NCI-H146 treated with DMSO at 0.1 percent for 48 hours (cell line): ENCODE measurements at regions not wholly inside any gene's neighbourhood (a gene's known extent, or its start where the extent isn't known, plus 50 kb on each side); places are given as distances from the start of the nearest gene placed in this dataset.
"Not testable (repeated sequence)": the region's sequence is repeated elsewhere in the genome, so short reads cannot be mapped to it uniquely, and the experiment has no call there.

Source experiments
- DNase-seq: peaks from one replicate; lab custom pipeline; 2025; ENCODE audit not compliant: unreplicated experiment; lab: John Stamatoyannopoulos, UW

- DNase-seq, result no peak
Measured at GRCh38 chr6:96743496-96743895, 93.8 kb downstream of the GPR63 start.

- no peak for DNase-seq
Measured at GRCh38 chr6:96742702-96743101, 94.6 kb downstream of the GPR63 start.

- peak; percentile 3 for DNase-seq
Measured at GRCh38 chr6:96735332-96735731, 101.9 kb downstream of the GPR63 start.

GRCh38 chr6:96727144-96727543, 110.1 kb downstream of the GPR63 start:
- no peak for DNase-seq

GRCh38 chr6:96725296-96725695, 112.0 kb downstream of the GPR63 start:
- no peak for DNase-seq

- no peak for DNase-seq
Measured at GRCh38 chr6:96724641-96725040, 112.6 kb downstream of the GPR63 start.

GRCh38 chr6:96723362-96723761, 113.9 kb downstream of the GPR63 start:
- DNase-seq, result no peak

GRCh38 chr6:96721227-96721626, 116.0 kb downstream of the GPR63 start:
- DNase-seq, result no peak

GRCh38 chr6:96716221-96716620, 121.1 kb downstream of the GPR63 start:
- no peak for DNase-seq

- no peak for DNase-seq
Measured at GRCh38 chr6:96715608-96716007, 121.7 kb downstream of the GPR63 start.

- no peak for DNase-seq
Measured at GRCh38 chr6:96704713-96705112, 132.6 kb downstream of the GPR63 start.

GRCh38 chr6:96702626-96703025, 134.7 kb downstream of the GPR63 start:
- DNase-seq, result no peak

- DNase-seq, result no peak
Measured at GRCh38 chr6:96700915-96701314, 136.4 kb downstream of the GPR63 start.

GRCh38 chr6:96694429-96694828, 131.5 kb downstream of the FHL5 start:
- not testable (repeated sequence) for DNase-seq

GRCh38 chr6:96687121-96687520, 124.2 kb downstream of the FHL5 start:
- DNase-seq, result no peak

- DNase-seq, result no peak
Measured at GRCh38 chr6:96685702-96686101, 122.8 kb downstream of the FHL5 start.

GRCh38 chr6:96683819-96684528, 121.0 kb downstream of the FHL5 start:
- DNase-seq, result no peak

- no peak for DNase-seq
Measured at GRCh38 chr6:96682017-96682416, 119.1 kb downstream of the FHL5 start.

GRCh38 chr6:96675597-96675996, 112.7 kb downstream of the FHL5 start:
- no peak for DNase-seq
